Astrocyte (in vitro differentiated cells and primary cell): ENCODE measurements at regions not wholly inside any gene's neighbourhood (a gene's known extent, or its start where the extent isn't known, plus 50 kb on each side); places are given as distances from the start of the nearest gene placed in this dataset.
"Not testable (repeated sequence)": the region's sequence is repeated elsewhere in the genome, so short reads cannot be mapped to it uniquely, and the experiment has no call there.

ENCODE experiments used
- DNase-seq: peaks from one replicate; pipeline ENCODE4 v3.0.0-alpha.2; 2010; ENCODE audit warnings: low read depth
- FAIRE-seq: peaks from 2 replicates; lab custom pipeline; 2011; peaks lifted over from hg19 to GRCh38; lab: Jason Lieb, UNC
- H2AFZ ChIP-seq: 2 replicates; pipeline ENCODE4 v1.6.0; 2012; ENCODE audit warnings: low read depth, low read length, inconsistent platforms
- H3K27ac ChIP-seq: 2 replicates; pipeline ENCODE4 v1.5.1; 2011; ENCODE audit warnings: low read depth, low read length, inconsistent platforms
- H3K27me3 ChIP-seq: 2 replicates; pipeline ENCODE4 v1.6.0; 2011; ENCODE audit warnings: low read length, inconsistent platforms; ENCODE audit not compliant: insufficient read depth
- H3K36me3 ChIP-seq: 2 replicates; pipeline ENCODE4 v1.5.1; 2011; ENCODE audit warnings: low read length, inconsistent platforms; ENCODE audit not compliant: insufficient read depth
- H3K4me1 ChIP-seq: 2 replicates; pipeline ENCODE4 v1.5.1; 2011; ENCODE audit warnings: low read length, inconsistent platforms; ENCODE audit not compliant: insufficient read depth
- H3K4me2 ChIP-seq: 2 replicates; pipeline ENCODE4 v1.6.0; 2012; ENCODE audit warnings: low read length, inconsistent platforms
- H3K4me3 ChIP-seq: 2 replicates; pipeline ENCODE4 v1.5.1; 2011; ENCODE audit warnings: low read depth, mild to moderate bottlenecking, low read length, inconsistent platforms; ENCODE audit not compliant: insufficient read depth
- H3K79me2 ChIP-seq: 2 replicates; pipeline ENCODE4 v1.6.0; 2012; ENCODE audit warnings: mild to moderate bottlenecking, low read length, inconsistent platforms; ENCODE audit not compliant: insufficient read depth
- H3K9ac ChIP-seq: 2 replicates; pipeline ENCODE4 v1.6.0; 2012; ENCODE audit warnings: mild to moderate bottlenecking, low read length, inconsistent platforms
- H3K9me3 ChIP-seq: 2 replicates; pipeline ENCODE4 v1.5.1; 2012; ENCODE audit warnings: low read depth, mild to moderate bottlenecking, low read length, inconsistent platforms; ENCODE audit not compliant: insufficient read depth
- H4K20me1 ChIP-seq: 2 replicates; pipeline ENCODE4 v1.6.0; 2012; ENCODE audit warnings: low read length, inconsistent platforms; ENCODE audit not compliant: insufficient read depth
- H3K27ac Mint-ChIP-seq: one replicate; pipeline ENCODE4 v1.8.0; 2021; ENCODE audit warnings: mild to moderate bottlenecking, mixed read lengths; ENCODE audit not compliant: unreplicated experiment
- H3K27me3 Mint-ChIP-seq: one replicate; pipeline ENCODE4 v1.8.0; 2021; ENCODE audit warnings: low read depth, mixed read lengths; ENCODE audit not compliant: unreplicated experiment
- H3K36me3 Mint-ChIP-seq: one replicate; pipeline ENCODE4 v1.8.0; 2021; ENCODE audit warnings: low read depth, mixed read lengths; ENCODE audit not compliant: unreplicated experiment
- H3K4me1 Mint-ChIP-seq: one replicate; pipeline ENCODE4 v1.8.0; 2021; ENCODE audit warnings: low read depth, mixed read lengths; ENCODE audit not compliant: unreplicated experiment
- H3K4me3 Mint-ChIP-seq: one replicate; pipeline ENCODE4 v1.8.0; 2021; ENCODE audit warnings: mild to moderate bottlenecking, moderate library complexity, mixed read lengths; ENCODE audit not compliant: unreplicated experiment
- H3K9me3 Mint-ChIP-seq: one replicate; pipeline ENCODE4 v1.8.0; 2021; ENCODE audit warnings: mild to moderate bottlenecking, mixed read lengths; ENCODE audit not compliant: unreplicated experiment
- CTCF ChIP-seq: IDR thresholded peaks from 2 replicates; pipeline ENCODE4 v1.5.1; 2011; ENCODE audit warnings: low read depth, mild to moderate bottlenecking, inconsistent platforms, low read length, moderate library complexity; ENCODE audit not compliant: insufficient read depth
- EZH2 ChIP-seq: IDR thresholded peaks from 2 replicates; pipeline ENCODE4 v1.6.1; 2012; ENCODE audit warnings: mild to moderate bottlenecking, low read length, inconsistent platforms; ENCODE audit not compliant: insufficient read depth

GRCh38 chr10:107966826-107967225, 802.3 kb upstream of the SORCS1 start:
- no peaks in the 10 kb centered on the region for H3K36me3 Mint-ChIP-seq
- Histone ChIP-seq H4K20me1 (no peaks in the 10 kb centered on the region), H3K79me2 (no peaks in the 10 kb centered on the region), H3K36me3 (no peaks in the 10 kb centered on the region), H3K27ac (no peak overlapping the region), H3K4me2 (no peak overlapping the region), H3K4me1 (no peaks in the 10 kb centered on the region), H2AFZ (no peak overlapping the region), H3K9me3 (no peaks in the 10 kb centered on the region), H3K27me3 (no peaks in the 10 kb centered on the region), H3K4me3 (no peak overlapping the region), H3K9ac (no peak overlapping the region)
- DNase-seq = peak; percentile 15
- no peaks in the 10 kb centered on the region for H3K27me3 Mint-ChIP-seq
- TF ChIP-seq EZH2 = no peak
- TF ChIP-seq CTCF = no peak
- no peak overlapping the region for H3K4me3 Mint-ChIP-seq
- peaks cover 12% of the 10 kb centered on the region for H3K4me1 Mint-ChIP-seq
- FAIRE-seq = no peak
- H3K27ac Mint-ChIP-seq = no peak overlapping the region
- no peaks in the 10 kb centered on the region for H3K9me3 Mint-ChIP-seq

GRCh38 chr10:107952649-107953556, 788.4 kb upstream of the SORCS1 start:
- Histone ChIP-seq H3K9me3 (peaks cover 2% of the 10 kb centered on the region), H3K27ac (no peak overlapping the region), H4K20me1 (no peaks in the 10 kb centered on the region), H3K4me1 (no peaks in the 10 kb centered on the region), H3K79me2 (no peaks in the 10 kb centered on the region), H3K4me3 (no peak overlapping the region), H3K4me2 (no peak overlapping the region), H3K36me3 (no peaks in the 10 kb centered on the region), H3K9ac (no peak overlapping the region), H2AFZ (no peak overlapping the region), H3K27me3 (no peaks in the 10 kb centered on the region)
- no peaks in the 10 kb centered on the region for H3K36me3 Mint-ChIP-seq
- no peak for TF ChIP-seq CTCF
- TF ChIP-seq EZH2 = no peak
- DNase-seq (no peak), FAIRE-seq (no peak)
- no peaks in the 10 kb centered on the region for H3K4me1 Mint-ChIP-seq
- peaks cover 2% of the 10 kb centered on the region for H3K27me3 Mint-ChIP-seq
- H3K4me3 Mint-ChIP-seq = no peak overlapping the region
- peaks cover 4% of the 10 kb centered on the region for H3K9me3 Mint-ChIP-seq
- H3K27ac Mint-ChIP-seq = no peak overlapping the region

- H3K27ac Mint-ChIP-seq, H3K36me3 Mint-ChIP-seq, H3K36me3 ChIP-seq, H3K79me2 ChIP-seq, H3K4me3 Mint-ChIP-seq, H3K4me3 ChIP-seq, H3K4me1 ChIP-seq, DNase-seq, H2AFZ ChIP-seq, H3K27ac ChIP-seq, H3K4me1 Mint-ChIP-seq, H3K27me3 Mint-ChIP-seq, H3K27me3 ChIP-seq, H4K20me1 ChIP-seq, H3K9me3 ChIP-seq, H3K4me2 ChIP-seq, FAIRE-seq, H3K9ac ChIP-seq, H3K9me3 Mint-ChIP-seq: not testable (repeated sequence)
Measured at GRCh38 chr10:107950411-107951062, 786.0 kb upstream of the SORCS1 start.
